Kasumi-1 (cell line): ENCODE measurements at regions not wholly inside any gene's neighbourhood (a gene's known extent, or its start where the extent isn't known, plus 50 kb on each side); places are given as distances from the start of the nearest gene placed in this dataset.
"Not testable (repeated sequence)": the region's sequence is repeated elsewhere in the genome, so short reads cannot be mapped to it uniquely, and the experiment has no call there.

ENCODE experiments used
- DNase-seq, 2 experiments: peaks; one replicate each; lab custom pipeline; 2025; lab: John Stamatoyannopoulos, UW

DNA sequence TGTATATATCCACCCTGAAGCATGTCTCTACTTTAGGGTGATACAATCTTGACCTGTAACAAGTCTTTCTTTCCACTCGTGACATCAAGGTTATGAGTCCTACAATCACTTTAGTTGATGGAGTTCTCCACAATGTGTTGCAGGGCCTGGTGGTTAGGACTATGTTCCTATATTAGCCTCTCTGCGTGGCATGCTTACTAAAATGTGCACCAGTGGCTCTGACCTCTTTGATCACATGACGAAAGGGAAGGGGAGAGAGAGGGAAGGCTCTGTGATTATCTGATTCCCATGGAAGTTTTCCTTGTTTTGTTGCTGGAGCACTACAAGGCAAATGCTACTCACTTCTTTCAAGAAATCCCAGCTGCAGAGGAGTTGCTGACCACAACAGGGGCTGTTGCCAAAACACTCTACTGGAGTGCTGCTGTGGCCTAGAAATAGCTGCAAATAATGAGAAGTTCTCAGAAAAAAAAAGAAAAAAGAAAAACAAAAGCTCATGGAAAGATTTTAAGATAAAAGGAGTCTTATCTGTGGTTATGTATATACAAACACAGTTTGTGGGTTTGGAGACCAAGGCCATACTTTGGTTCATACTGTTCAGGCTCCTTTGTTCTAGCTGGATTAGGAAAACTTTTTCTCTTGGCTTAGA, 272.8 kb upstream of the MMADHC start:
- peak in 1 of 2 experiments; percentile 27 for DNase-seq

DNA sequence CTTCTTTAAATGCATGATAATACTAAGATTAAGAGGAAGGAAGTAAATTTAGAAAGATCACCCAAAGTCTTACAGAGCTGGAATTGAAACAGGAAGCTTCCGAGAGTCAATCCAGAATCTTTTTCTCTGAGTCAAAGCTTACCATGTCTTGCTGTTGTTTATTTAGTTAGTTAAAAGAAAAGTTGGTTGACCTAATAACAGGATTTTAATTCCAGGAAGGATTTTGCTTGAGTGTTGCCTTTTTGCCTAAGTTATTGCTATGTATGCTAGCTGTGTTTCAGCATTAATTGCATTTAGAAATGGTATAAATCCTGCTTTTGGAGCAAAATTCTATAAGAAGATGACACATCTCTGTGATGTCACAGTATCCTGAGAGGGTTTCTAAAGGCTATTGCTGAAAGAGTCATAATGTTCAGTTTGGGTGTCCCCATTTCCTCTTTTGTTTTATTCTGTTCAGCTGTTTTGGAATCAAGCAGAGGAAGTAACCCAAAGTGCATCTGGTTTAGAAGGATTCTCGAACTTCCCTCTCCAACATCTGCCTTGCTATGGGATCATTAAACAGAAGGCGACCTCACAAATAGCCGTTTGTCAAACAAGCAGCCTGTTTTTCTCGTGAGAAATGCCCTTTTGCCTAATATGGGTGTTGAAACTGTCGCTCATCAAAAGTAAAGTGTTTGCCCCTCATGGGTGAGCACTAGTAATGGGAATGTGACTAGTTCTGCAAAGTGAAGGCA, 271.5 kb upstream of the MMADHC start:
- DNase-seq = peak; percentile 94 to 96

DNA sequence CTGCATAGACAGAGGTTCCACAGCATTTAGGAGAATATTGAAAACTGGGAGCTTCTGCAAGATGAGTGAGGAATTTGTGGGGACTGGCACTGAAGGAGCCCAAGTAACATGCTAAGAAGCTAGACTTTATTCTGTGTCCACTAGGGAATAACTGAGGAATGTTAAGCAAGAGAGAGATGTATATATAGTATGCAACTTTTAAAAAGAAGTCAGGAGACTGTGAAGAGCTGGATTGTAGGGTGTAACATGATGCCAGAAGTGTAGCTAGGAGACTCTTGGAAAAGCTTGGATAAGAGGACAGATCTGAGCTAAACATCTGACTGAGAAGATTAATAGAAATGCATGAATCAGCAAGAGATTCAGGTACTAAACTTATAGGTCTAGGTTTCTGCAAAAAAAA, 270.6 kb upstream of the MMADHC start:
- DNase-seq = no peak

DNA sequence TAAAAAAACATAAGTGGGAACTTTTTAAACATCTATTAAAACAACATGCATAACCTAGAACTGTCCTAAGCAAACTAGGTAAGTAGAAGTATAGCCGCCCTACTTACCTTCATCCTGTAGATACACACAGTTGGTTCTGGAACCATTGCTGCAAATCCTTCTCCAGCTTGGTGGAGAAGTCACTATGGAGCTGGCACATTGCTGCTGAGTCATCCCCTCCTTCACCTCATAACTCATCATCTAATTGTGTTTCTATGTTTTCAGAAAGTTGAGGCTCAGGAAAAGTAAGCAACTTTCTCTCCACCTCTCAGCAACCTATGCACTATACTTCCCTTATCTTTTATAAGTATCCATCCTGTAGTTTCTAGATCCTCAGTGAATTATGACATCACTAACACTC, 269.8 kb upstream of the MMADHC start:
- no peak for DNase-seq

DNA sequence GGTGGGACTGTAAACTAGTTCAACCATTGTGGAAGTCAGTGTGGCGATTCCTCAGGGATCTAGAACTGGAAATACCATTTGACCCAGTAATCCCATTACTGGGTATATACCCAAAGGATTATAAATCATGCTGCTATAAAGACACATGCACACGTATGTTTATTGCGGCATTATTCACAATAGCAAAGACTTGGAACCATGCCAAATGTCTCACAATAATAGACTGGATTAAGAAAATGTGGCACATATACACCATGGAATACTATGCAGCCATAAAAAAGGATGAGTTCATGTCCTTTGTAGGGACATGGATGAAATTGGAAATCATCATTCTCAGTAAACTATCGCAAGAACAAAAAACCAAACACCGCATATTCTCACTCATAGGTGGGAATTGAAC, 268.3 kb upstream of the MMADHC start:
- not testable (repeated sequence) for DNase-seq

DNA sequence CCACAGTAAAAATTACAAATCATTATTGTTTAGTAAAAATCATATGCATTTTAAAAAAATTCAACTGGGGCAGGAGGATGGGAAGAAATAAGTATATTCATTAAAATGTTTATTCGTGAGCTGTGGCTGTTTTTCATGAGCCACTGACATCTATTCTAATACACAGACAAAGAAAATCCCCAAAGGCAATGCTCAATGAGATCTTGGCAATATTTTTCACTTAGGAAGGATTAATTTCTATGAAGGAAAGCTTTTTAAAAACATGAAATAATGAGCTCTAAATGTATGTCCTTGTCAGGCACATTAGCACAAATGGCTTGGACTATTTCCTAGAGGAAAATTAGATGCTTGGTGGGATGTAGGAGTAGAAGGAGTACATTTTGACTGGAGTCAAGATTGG, 262.0 kb upstream of the MMADHC start:
- no peak for DNase-seq

DNA sequence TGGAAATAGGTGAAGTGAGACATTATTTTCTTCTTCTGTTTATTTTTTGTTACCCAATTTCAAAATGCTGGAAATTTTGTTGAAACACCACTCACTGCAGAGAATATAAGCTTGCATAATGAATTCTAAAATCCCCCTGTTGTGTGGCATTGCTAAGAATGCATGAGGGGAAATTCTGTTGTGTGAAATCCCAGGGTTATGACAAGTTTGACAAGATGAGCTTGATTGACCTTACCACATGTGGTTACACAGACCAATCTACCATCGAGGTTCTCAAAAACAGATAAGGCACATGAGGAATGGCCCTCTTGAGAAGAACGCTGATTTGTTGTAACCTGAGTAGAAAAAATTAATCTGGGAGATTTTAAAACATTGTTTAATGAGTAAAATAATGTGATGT, 261.6 kb upstream of the MMADHC start:
- DNase-seq = no peak

DNA sequence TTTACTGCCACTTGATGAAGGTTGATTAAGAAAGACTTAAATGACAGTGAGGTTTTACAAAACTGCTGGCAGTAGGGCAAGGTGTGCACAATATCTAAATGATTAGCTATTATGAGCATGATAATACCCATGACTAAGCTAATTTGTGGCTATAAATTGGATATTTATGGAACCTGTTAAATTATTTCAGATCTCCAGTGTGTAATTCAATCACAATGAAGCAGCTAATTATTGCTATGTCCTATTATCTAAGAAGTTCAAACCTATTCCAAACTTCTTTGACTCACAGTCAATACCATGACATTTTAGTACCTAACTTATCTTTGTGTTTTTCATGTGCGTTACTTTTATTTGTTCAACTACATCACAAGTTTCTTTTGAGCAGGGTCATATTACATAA, 253.8 kb upstream of the MMADHC start:
- DNase-seq = no peak

DNA sequence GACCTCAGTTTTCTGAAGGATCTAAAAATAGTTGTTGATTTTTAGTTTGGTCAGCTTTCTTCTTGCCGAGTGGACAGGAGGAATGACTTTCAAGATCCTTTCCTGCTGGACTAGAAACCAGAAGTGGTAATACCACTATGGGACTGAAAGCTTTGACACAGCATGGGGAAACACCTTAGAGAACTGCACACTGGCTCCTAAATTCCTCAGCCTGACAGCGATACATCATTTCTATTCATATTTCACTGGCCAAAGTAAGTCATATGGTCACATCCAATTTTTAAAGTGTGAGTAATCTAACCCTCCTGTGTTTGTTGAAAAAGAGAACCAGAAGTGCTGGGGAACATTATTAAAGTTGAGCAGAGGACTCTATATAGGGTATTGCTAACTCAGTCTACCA, 244.7 kb upstream of the MMADHC start:
- no peak for DNase-seq

DNA sequence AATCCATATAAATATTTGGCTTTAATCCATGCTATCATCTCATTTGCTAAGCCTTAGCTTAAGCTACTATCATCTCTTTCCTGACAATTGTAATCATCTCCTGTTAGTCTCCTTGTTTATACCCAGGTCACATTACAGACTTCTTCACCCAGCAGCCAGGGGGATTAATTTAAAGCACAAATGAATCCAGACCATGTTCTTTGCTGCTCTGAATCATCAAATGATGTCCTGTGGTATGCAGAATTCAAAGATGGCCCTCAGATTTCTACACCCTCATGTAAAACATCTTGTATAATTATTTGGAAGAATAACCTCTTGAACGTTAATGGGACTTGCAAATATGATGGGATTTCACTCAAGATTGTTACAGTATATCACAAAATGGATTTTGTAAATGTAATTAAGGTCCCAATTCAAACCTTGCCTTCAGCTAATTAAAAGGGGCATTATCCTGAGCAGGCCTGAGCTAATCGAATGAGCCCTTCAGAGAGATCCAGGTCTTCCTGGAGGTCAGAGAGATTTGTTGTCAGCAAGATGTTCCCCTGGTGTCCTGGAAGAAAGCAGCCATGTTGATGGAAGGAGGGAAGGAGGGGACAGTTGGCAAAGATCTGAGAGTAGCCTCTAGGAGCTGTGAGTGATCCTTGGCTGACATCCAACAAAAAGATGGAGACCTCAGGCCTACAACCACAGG, 241.1 kb upstream of the MMADHC start:
- no peak for DNase-seq

DNA sequence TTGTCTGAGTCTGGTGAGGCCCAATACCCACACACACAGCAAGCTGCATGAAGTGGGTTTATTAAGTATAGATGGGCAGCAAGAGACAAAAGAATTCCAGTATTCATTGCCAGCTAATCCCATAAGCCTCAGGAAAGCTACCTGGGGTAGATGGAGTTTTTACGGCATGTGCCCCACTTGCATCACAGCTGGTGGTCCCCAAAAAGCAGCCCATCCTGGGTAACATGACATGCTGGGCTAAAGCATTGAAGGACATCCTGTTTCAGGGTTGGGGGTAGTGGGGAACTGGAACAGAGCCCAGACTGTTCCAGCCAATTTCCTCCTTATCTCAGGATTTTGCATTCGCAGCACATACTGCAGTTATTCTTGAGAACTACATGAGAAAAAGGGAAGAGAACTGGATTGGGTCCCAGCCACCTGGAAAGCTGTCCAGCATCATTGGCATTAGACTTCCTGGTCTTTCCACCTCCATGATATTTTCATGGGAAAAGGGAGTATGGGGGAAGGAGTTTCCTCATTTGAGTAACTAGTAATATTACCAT, 240.1 kb upstream of the MMADHC start:
- no peak for DNase-seq

DNA sequence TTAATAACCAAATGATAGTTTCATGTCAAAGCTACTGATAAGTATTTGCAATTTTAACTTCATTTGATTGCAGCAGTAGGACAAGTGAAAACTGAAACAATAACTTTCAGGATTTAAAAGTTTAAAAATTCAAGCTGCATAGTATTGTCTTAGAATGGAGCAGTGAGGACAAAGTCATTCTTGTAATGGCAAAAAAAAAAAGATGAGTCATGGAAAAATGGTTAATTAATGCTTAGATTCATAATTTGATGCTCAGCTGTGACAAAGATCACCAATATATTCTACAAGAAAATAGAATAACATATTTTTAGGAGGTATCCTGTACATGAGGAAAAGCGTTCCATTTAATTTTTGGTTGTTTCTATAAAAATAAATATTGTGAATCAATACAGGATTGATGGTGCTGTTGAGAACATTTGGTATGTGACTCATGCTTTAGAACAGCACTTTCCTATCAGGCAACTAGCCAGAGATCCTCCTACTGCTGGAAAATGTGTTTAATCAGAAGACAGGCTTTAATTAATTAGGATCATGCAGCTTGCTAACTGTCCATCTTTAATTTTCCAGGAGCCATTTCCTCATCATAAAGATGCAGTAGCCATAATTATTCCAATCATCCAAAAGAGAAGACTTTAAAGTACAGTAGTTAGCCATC, 239.0 kb upstream of the MMADHC start:
- DNase-seq = no peak

DNA sequence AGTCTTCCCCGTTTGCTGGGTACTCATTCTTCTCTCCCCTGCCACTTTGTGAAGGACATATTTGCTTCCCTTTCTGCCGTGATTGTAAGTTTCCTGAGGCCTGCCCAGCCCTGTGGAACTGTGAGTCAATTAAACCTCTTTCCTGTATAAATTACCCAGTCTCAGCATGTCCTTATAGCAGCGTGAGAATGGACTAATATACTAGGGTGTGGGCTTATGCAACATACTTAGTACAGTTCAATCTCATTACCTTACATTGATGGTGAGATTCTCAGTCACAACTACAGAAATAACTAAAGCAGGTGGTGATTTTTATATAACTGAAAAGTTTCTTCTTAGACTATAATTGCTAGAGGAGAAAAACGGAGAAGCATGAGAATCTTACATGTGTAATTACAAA, 237.9 kb upstream of the MMADHC start:
- no peak for DNase-seq

DNA sequence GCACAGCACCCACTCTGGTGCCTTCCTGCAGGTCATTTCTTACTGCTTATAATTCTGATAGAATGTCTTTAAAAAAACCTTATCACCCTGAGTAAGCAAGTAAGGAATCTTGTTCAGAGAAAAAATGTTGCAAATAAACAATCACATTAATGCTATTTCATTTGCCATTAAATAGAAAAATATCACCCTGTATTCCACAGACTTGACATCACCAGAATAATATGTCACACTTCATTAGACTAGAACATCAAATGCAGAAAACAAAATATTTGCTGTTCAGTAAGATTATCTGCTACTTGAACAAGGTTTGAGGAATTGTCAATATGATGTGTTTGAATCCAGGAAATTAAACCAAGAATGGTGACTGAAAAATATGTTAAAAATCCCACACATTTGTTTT, 236.6 kb upstream of the MMADHC start:
- DNase-seq = no peak

DNA sequence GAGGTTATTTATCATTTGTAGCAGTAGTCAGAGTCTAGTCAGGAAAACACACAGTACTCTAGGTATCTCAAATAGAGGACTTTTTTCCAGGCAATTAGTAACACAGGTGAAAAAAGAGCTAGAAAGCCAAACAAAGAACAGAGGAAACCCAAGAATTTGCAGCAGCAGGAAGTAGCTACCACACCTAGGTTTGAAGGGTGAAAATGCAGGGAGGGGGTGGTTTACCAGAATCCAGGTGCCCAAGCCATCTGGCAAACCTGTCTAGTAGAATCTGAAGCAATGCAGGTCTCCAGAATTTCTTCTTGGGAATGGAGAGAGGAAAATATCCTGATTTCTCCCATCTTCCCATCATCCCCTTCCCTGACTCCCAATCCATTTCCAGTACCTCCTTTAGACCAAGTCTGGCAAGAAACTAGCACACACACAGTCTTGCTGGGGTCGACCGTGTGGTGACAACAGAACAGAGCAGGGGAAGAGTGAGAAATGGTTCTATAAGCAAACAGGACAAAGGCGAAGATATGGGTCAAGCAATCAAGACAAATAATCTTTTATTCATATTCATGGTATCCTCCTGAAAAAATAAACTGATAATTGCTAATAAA, 231.9 kb upstream of the MMADHC start:
- DNase-seq = no peak

DNA sequence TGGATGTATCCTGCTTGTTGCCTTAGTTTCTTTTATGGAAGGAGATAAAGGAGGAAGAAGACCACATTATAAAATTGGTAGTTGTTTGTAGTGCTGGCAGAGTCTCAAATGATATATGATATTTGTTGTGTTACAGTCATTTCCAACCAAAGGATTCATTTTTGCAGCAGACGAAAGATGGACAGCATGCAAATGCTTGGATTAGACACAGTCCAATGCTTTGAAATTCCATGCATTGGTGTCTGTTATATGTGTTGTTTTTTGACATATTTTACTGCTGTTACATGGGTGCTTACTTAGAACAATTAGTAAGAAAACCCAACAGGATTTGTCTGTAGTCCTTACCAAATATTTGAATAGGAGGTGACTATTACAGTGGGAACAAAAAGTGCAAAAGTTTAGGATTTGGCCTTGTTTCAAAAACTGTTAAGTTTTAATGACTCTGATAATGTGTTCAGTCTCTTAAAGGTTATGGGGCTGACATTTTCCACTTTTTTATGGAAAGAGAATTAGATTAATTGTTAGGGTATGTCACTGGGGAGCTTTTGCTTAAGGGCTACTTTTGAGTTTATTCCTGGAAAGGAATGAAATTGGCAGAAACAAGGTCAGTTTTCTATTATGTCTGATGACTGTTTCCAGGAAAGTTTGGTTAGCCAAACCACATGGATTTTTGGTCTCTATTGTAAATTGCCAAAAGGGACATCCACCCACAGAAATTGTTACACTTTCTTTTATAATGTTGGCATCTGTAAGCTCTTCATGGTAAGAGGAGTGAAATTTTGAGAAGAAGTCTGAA, 229.4 kb upstream of the MMADHC start:
- no peak for DNase-seq

DNA sequence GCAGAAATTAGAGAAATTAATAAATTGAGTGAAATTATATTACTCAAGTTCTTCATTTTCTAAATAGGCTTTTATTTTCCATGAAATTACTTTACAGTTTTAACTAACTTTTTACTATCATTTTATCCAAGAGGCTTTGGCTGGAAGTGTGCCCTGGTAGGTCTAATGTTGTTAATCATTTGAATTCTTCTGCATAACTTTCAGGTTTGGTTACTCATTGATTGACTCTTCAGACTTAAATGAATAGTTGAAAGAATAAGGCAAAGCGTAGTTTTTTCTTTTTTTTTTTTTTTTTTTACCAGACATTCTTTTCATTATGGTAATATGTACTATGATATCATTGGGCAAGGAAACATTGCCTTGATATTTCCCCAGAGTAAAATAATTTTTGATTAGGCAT, 228.4 kb upstream of the MMADHC start:
- DNase-seq = no peak

DNA sequence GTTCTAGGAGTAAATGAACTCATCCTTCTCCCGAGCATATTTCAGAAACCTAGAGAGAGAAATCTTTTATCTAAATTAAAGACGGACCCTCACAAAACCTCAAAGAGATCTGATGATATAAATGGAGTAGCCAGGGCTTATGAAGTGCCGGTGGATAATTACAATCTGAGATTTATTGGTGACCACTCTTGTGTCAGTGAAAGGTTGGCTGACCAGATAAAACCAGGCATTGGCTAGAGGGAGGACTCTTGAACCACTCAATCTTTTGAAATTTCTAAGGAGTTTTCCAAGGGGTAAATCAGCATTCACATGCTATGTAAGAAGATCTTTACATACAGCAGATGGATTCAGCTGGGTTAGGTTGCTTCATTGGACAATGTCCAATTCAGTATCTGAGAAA, 227.3 kb upstream of the MMADHC start:
- DNase-seq = no peak

DNA sequence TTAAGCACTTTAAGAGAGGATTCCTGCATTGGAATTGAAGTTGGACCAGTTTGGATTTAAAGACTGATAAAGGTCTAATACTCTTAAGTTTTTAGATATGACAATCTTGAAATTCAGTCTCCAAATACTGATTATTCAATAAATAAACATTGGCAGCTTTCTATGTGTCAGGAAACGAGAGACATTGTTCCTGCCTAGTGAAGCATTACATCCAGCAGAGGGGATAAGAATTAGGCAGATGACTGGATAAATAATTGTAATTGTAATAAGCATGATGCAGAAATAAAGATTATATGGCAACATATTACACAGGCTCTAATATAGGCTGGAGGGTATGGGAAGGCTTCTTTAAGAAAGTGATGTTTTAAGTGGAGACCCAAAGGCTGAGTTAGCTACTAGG, 226.5 kb upstream of the MMADHC start:
- DNase-seq = no peak

DNA sequence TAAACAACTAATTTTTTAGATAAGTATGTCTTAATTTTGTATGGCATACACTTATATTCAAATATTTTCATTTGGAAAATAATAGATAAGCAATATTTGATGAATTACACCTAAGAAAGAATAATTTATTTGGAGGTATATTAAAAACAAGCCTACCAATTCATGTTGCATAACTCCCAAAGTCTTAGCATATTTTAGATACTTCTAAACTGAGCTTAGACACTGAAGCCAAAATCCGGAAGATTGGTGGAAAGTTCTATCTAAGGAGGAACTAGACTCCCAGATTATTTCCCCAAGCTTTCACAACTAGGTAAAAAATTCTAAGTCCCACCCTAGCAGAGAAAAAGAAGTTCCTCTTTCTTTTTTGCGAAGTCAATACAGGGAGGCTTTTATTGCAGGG, 221.0 kb upstream of the MMADHC start:
- peak; percentile 79 for DNase-seq

DNA sequence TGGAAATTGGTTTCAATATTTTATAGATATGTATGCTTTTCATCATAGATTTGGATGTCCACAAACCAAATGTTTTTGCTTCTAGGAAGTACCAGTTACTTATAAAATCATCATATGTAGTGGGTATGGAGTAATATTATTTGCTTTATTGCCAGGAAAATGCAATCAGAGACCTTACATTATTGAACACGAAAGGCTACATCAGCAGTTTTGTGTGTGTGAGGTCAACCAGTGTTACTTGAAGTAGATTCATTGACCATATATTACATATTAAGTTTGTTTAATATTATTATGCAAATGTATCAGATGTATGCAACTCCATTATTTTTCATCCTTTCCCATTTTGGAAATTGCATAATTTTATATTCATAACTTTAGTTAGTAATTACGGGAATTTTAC, 219.1 kb upstream of the MMADHC start:
- DNase-seq = no peak
